A549 (cell line): ENCODE measurements at regions not wholly inside any gene's neighbourhood (a gene's known extent, or its start where the extent isn't known, plus 50 kb on each side); places are given as distances from the start of the nearest gene placed in this dataset.

Experiments used
- ATAC-seq, 2 experiments: fragments of 200-7000 bp in 1 of 2; fragments of >200 bp in 1 of 2; cut with Nextera tagmentation in 1 of 2; cut with Tn5 transposase in 1 of 2; 3 replicates each; pipeline versions ENCODE4 v1.8.0 to v1.9.1; 2018 to 2020; ENCODE audit warnings: mild to moderate bottlenecking in 1 of 2, moderate library complexity in 1 of 2
- CTCF ChIA-PET: fragments of 300-600 bp; sonication (Branson Sonifier 250); formaldehyde crosslinking; extraction: SDS; loops from one replicate; lab custom pipeline; 2021; ENCODE audit warnings: antibody characterized with exemption, inconsistent platforms; lab: Yijun Ruan, JAX
- POLR2A ChIA-PET: fragments of 350-600 bp; formaldehyde crosslinking; extraction: SDS; loops from one replicate; lab custom pipeline; 2021; ENCODE audit warnings: antibody characterized with exemption, inconsistent platforms; lab: Yijun Ruan, JAX
- DNase-seq, 2 experiments: peaks; one replicate each; pipeline versions ENCODE4 v3.0.0 to v3.0.0-alpha.2; 2011 to 2016; ENCODE audit warnings: low read depth in 1 of 2, low spot score in 1 of 2
- FAIRE-seq: peaks from 2 replicates; lab custom pipeline; 2011; peaks lifted over from hg19 to GRCh38; lab: Jason Lieb, UNC
- H3K27ac ChIP-seq, 2 experiments: fragments of >200 bp; sonication (Bioruptor Twin); formaldehyde crosslinking; 3 replicates each; pipeline ENCODE4 v1.5.1; 2016 to 2017
- H3K4me1 ChIP-seq: fragments of >200 bp; sonication (Bioruptor Twin); formaldehyde crosslinking; 3 replicates; pipeline ENCODE4 v1.6.1; 2016
- H3K4me2 ChIP-seq: fragments of >200 bp; sonication (Bioruptor Twin); formaldehyde crosslinking; 3 replicates; pipeline ENCODE4 v1.6.1; 2016
- H3K4me3 ChIP-seq: fragments of >200 bp; sonication (Bioruptor Twin); formaldehyde crosslinking; 3 replicates; pipeline ENCODE4 v1.5.1; 2016
- H3K9me3 ChIP-seq: fragments of >200 bp; sonication (Bioruptor Twin); formaldehyde crosslinking; 3 replicates; pipeline ENCODE4 v1.6.1; 2016
- CBX2 ChIP-seq: fragments of 200-600 bp; sonication (generic); IDR thresholded peaks from 2 replicates; pipeline ENCODE4 v1.6.1; 2016; ENCODE audit warnings: low read depth, mild to moderate bottlenecking, borderline replicate concordance
- CBX8 ChIP-seq: fragments of 200-600 bp; sonication (generic); IDR thresholded peaks from 2 replicates; pipeline ENCODE4 v1.6.1; 2016
- CEBPB ChIP-seq, 2 experiments: fragments of >200 bp in 1 of 2; sonication (Bioruptor Twin) in 1 of 2; formaldehyde crosslinking in 1 of 2; IDR thresholded peaks; 2 replicates each; pipeline ENCODE4 v1.6.1; 2012 to 2016
- CHD2 ChIP-seq: fragments of 150-350 bp; IDR thresholded peaks from 2 replicates; pipeline ENCODE4 v1.6.1; 2014; ENCODE audit warnings: low read length; ENCODE audit not compliant: partially characterized antibody
- EHF ChIP-seq: fragments of 250-450 bp; sonication (Bioruptor Pico); IDR thresholded peaks from 2 replicates; pipeline ENCODE4 v1.5.0; 2020; ENCODE audit warnings: mild to moderate bottlenecking
- EP300 ChIP-seq, 2 experiments: fragments of >200 bp; sonication (Bioruptor Twin); formaldehyde crosslinking; IDR thresholded peaks; 2 replicates in 1 of 2; 3 replicates in 1 of 2; pipeline ENCODE4 v1.6.1; 2016 to 2017
- FOSL2 ChIP-seq, 2 experiments: fragments of 450-650 bp in 1 of 2; fragments of >200 bp in 1 of 2; sonication (Bioruptor Twin) in 1 of 2; formaldehyde crosslinking; IDR thresholded peaks; 2 replicates each; pipeline versions ENCODE4 v1.5.0 to v1.6.1; 2016 to 2020; ENCODE audit warnings: mild to moderate bottlenecking in 1 of 2, moderate library complexity in 1 of 2
- GATA3 ChIP-seq: IDR thresholded peaks from 2 replicates; pipeline ENCODE4 v1.6.1; 2012; ENCODE audit warnings: borderline replicate concordance
- HOXA7 ChIP-seq: fragments of 250-450 bp; sonication (Bioruptor Pico); IDR thresholded peaks from 2 replicates; pipeline ENCODE4 v1.5.0; 2020; ENCODE audit warnings: mild to moderate bottlenecking, moderate library complexity
- HOXB5 ChIP-seq: fragments of 250-450 bp; sonication (Bioruptor Pico); IDR thresholded peaks from 2 replicates; pipeline ENCODE4 v1.5.0; 2020; ENCODE audit warnings: mild to moderate bottlenecking, moderate library complexity
- JUNB ChIP-seq: fragments of >200 bp; sonication (Bioruptor Twin); formaldehyde crosslinking; IDR thresholded peaks from 2 replicates; pipeline ENCODE4 v1.6.1; 2016
- MYC ChIP-seq: IDR thresholded peaks from 2 replicates; pipeline ENCODE4 v1.6.1; 2012; ENCODE audit warnings: mild to moderate bottlenecking, inconsistent platforms, low read length, improper control_type of control experiment, borderline replicate concordance
- NFE2L2 ChIP-seq: fragments of 150-350 bp; conservative IDR thresholded peaks from 2 replicates; pipeline ENCODE4 v1.6.1; 2014; ENCODE audit warnings: low read length
- ZC3H11A ChIP-seq: fragments of 450-650 bp; IDR thresholded peaks from 2 replicates; pipeline ENCODE4 v1.6.1; 2014; ENCODE audit warnings: antibody characterized with exemption, mild to moderate bottlenecking
- WGBS: methylation state at CpG from one replicate; pipeline ENCODE4 v1.1.6; 2017; ENCODE audit errors: missing lambda C conversion rate; 5-methylcytosine and 5-hydroxymethylcytosine counted together
- TF ChIP-seq, protein P1 (sequence below): fragments of 200-600 bp; sonication (generic); IDR thresholded peaks from 2 replicates; pipeline ENCODE4 v1.6.1; 2016; ENCODE audit warnings: antibody characterized with exemption, mild to moderate bottlenecking, moderate library complexity
- TF ChIP-seq, protein P2 (sequence below): IDR thresholded peaks from 2 replicates; pipeline ENCODE4 v1.6.1; 2012
- TF ChIP-seq, protein P3 (sequence below): fragments of >200 bp; sonication (Bioruptor Twin); formaldehyde crosslinking; IDR thresholded peaks from 3 replicates; pipeline ENCODE4 v1.6.1; 2016
- TF ChIP-seq, protein P4 (sequence below): IDR thresholded peaks from 2 replicates; pipeline ENCODE4 v1.6.1; 2012
- TF ChIP-seq, protein P5 (sequence below): fragments of >200 bp; sonication (Bioruptor Twin); formaldehyde crosslinking; IDR thresholded peaks from 2 replicates; pipeline ENCODE4 v1.6.1; 2016

DNA sequence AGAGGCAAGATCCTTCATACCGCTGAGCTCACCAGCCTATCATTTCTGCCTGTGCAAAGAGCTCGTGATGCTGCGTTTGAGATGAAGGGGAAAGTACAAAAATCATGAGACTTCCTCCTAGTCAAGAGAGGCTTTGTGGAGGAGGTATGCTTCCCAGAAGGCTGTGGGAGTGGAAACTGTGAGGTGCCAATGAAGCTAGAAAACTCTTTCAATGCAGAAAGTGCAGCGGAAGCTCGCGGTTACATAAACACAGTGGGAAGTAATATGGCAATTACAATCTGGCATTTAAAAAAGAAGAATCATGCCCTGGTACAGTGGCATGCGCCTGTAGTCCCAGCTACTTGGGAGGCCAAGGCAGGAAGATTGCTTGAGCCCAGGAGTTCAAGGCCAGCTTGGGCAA, 134.8 kb downstream of the EHF start (continued):
- TF ChIP-seq, protein P1, sequence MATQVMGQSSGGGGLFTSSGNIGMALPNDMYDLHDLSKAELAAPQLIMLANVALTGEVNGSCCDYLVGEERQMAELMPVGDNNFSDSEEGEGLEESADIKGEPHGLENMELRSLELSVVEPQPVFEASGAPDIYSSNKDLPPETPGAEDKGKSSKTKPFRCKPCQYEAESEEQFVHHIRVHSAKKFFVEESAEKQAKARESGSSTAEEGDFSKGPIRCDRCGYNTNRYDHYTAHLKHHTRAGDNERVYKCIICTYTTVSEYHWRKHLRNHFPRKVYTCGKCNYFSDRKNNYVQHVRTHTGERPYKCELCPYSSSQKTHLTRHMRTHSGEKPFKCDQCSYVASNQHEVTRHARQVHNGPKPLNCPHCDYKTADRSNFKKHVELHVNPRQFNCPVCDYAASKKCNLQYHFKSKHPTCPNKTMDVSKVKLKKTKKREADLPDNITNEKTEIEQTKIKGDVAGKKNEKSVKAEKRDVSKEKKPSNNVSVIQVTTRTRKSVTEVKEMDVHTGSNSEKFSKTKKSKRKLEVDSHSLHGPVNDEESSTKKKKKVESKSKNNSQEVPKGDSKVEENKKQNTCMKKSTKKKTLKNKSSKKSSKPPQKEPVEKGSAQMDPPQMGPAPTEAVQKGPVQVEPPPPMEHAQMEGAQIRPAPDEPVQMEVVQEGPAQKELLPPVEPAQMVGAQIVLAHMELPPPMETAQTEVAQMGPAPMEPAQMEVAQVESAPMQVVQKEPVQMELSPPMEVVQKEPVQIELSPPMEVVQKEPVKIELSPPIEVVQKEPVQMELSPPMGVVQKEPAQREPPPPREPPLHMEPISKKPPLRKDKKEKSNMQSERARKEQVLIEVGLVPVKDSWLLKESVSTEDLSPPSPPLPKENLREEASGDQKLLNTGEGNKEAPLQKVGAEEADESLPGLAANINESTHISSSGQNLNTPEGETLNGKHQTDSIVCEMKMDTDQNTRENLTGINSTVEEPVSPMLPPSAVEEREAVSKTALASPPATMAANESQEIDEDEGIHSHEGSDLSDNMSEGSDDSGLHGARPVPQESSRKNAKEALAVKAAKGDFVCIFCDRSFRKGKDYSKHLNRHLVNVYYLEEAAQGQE, result no peak
- no peak for TF ChIP-seq JUNB
- TF ChIP-seq, protein P2, sequence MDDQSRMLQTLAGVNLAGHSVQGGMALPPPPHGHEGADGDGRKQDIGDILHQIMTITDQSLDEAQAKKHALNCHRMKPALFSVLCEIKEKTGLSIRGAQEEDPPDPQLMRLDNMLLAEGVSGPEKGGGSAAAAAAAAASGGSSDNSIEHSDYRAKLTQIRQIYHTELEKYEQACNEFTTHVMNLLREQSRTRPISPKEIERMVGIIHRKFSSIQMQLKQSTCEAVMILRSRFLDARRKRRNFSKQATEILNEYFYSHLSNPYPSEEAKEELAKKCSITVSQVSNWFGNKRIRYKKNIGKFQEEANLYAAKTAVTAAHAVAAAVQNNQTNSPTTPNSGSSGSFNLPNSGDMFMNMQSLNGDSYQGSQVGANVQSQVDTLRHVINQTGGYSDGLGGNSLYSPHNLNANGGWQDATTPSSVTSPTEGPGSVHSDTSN, result no peak

DNA sequence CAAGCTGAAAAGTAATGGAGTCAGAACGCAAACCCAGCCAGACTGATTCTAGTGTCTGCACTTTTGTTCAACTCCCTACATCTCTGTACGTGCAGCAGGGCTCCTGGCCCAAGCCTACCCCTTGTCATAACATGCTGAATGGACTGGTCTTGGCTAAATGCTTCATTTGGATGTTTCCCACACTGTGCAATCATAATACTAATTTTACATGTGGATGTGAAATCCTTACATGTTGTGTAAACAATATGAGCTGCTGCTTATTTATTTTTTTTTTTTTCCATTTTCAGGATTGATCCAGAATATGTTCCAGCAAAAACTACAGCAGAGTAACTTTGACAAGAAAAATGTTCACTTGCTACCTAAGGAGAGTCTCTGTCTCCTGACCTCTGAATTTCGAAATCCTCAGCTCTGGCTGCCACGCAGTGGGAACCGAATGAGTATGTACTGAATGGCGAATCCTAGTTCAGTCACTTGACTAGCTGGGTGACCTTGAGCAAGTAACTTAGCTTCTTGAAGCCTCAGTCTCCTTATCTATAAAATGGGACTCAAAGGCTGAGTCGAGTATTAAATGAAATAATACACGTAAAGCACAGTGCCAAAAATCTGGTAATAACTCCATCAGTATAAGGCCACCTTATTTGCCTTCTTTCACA, 133.4 kb downstream of the EHF start:
- Histone ChIP-seq H3K9me3 (no peaks in the 10 kb centered on the region), H3K4me1 (peaks cover 16% of the 10 kb centered on the region), H3K4me2 (no peak overlapping the region), H3K4me3 (no peak overlapping the region), H3K27ac (no peak overlapping the region)
- no peak for FAIRE-seq
- ChIA-PET POLR2A (no interaction called here), CTCF (no interaction called here)
- no peak for DNase-seq
- no peak for ATAC-seq
- 83% methylated on average over 8 of the region's 8 CpGs for WGBS
- TF ChIP-seq GATA3 (no peak), NFE2L2 (no peak), CBX8 (no peak), CEBPB (IDR thresholded peaks at IDR 0.05) (no peak), EHF (no peak), HOXA7 (CRISPR knock-in tag) (no peak), ZC3H11A (no peak), EP300 (IDR thresholded peaks at IDR 0.05) (no peak), MYC (no peak), HOXB5 (CRISPR knock-in tag) (no peak), CHD2 (no peak), FOSL2 (IDR thresholded peaks at IDR 0.05) (no peak), FOSL2 (CRISPR knock-in tag; IDR thresholded peaks at IDR 0.05) (no peak), CBX2 (no peak), JUNB (no peak)
- TF ChIP-seq, protein P3, sequence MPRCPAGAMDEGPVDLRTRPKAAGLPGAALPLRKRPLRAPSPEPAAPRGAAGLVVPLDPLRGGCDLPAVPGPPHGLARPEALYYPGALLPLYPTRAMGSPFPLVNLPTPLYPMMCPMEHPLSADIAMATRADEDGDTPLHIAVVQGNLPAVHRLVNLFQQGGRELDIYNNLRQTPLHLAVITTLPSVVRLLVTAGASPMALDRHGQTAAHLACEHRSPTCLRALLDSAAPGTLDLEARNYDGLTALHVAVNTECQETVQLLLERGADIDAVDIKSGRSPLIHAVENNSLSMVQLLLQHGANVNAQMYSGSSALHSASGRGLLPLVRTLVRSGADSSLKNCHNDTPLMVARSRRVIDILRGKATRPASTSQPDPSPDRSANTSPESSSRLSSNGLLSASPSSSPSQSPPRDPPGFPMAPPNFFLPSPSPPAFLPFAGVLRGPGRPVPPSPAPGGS, result no peak
- TF ChIP-seq, protein P4, sequence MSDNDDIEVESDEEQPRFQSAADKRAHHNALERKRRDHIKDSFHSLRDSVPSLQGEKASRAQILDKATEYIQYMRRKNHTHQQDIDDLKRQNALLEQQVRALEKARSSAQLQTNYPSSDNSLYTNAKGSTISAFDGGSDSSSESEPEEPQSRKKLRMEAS, result no peak
- TF ChIP-seq, protein P5, sequence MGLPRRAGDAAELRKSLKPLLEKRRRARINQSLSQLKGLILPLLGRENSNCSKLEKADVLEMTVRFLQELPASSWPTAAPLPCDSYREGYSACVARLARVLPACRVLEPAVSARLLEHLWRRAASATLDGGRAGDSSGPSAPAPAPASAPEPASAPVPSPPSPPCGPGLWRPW, result no peak
